ENCODE measurements at regions not wholly inside any gene's neighbourhood (a gene's known extent, or its start where the extent isn't known, plus 50 kb on each side); places are given as distances from the start of the nearest gene placed in this dataset.

DNA sequence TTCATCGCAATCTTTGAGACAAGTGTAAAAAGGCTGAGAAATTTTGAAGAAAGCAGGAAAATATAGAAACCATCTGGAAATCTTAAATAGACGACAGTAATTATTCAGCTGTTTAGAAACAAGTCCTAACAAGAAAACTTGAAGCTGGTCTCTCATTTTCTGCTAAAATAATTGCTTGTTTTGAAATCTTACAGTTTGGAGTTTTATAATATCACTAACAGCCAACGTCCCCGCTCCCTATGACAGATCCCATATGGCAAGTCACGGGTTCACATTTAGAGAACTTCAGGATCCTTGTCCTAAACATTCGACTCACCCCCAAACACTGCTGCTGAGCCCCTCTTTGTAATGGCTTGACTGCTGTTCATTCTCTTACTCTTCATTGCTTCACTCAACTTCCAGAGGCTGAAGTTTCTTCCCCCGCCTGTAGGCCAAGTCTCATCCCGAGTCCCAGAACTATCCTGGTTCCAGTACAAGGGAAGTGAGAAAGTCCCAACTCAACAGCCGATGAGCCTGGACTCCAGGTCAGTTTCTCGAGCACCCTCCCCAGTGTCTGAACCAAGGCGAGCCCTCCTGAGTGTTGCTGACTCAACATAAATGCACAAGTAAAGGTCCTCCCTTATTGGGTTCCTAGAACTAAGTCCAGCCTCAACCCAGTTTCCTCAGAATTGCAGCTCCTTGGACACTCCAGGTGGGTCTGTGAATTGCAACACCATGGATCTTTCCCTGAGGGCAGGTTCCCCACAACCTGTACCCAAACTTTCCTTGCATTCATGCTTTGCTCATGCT is 93.4 kb upstream of the BACE2 start:
- DNase-seq (ENCODE audit: extremely low read depth in 1 of 2, low read depth in 1 of 2): no peak

DNA sequence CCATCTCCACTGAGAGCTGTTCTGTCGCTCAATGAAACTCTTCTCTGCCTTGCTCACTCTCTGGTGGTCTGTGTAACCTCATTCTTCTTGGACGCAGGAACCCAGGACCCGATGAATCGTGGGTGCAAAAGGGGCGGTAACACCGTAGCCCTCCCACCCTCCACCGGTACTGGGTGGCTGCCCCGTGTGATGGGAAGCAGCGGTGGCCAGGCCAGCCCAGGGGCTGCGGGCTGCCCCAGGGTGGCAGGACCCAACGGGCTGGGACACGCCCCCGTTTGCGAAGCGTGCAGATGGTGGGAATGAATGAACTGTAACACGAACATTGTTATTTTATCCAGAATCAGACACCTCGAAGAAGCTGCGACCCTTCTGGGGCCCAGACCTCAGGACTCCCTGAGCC is 92.3 kb upstream of the BACE2 start:
- DNase-seq (ENCODE audit: extremely low read depth in 1 of 2, low read depth in 1 of 2): no peak

GRCh38 chr21:41076064-41076463 is 91.9 kb upstream of the BACE2 start:
- DNase-seq (ENCODE audit: extremely low read depth in 1 of 2, low read depth in 1 of 2): no peak

GRCh38 chr21:41079159-41079558 is 88.8 kb upstream of the BACE2 start:
- no peak for DNase-seq (ENCODE audit: extremely low read depth in 1 of 2, low read depth in 1 of 2)

GRCh38 chr21:41080485-41081121 is 87.4 kb upstream of the BACE2 start:
- DNase-seq (ENCODE audit: extremely low read depth in 1 of 2, low read depth in 1 of 2): no peak

GRCh38 chr21:41086569-41086968 is 81.4 kb upstream of the BACE2 start:
- DNase-seq (ENCODE audit: extremely low read depth in 1 of 2, low read depth in 1 of 2): no peak

DNA sequence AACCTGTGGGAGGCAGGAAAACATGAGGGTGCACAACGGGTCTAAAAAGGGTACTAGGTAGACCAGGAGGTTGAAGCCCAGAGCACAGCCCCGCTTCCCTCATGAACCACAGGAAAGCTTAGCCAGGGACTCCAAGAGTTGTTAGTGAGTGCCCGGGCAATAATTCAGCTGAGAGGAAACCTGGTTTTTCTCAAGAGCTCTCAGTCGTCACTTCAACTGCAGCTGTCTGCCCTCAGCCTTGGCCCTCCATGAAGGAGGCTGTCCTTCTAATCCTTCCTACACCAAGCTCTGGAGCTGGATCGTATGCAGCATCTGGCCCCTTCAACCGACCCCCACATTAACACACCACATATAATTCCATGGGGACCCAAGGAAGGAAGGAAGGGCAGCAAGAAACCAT is 77.0 kb upstream of the BACE2 start:
- DNase-seq (ENCODE audit: extremely low read depth in 1 of 2, low read depth in 1 of 2): no peak

DNA sequence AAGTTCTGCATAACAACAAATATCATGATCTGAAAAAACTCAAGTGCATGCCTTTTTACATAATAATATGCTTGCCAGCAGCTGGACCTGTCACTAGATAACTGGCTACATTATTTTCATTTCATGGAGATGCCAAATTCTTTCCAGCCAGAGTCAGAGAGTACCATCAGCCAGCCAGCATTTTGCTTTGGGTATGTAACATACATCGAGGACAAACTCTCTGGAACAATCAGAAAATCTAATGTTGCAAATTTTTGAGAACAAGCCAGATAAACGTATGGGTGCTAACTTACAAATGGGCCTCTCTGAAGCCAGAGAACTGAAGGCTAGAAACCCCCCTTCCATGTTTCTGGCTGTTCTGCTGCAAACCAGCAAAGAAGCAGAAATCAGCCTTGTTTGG is 76.3 kb upstream of the BACE2 start:
- DNase-seq (ENCODE audit: extremely low read depth in 1 of 2, low read depth in 1 of 2): no peak

GRCh38 chr21:41092312-41092711 is 75.6 kb upstream of the BACE2 start:
- DNase-seq (ENCODE audit: extremely low read depth in 1 of 2, low read depth in 1 of 2): no peak

DNA sequence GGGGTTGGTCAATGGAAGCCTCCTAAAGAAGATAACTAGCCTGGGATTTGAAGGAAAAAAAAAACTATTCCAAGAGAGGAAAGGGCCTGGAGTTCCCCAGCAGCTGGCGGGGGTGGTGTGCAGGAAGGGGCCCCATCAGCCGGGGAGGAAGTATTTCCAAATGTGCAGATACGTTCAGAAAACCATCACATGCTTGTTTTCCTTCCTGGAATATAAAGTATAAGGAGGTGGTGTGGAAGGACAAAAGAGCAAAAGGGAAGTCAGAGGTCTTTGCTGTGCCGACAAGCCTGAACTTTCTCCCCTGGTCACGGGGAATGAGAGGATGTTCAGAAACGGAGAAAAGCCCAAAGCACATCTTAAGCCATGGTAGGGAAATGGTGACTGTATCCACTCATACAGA is 72.0 kb upstream of the BACE2 start:
- DNase-seq (ENCODE audit: extremely low read depth in 1 of 2, low read depth in 1 of 2): no peak

DNA sequence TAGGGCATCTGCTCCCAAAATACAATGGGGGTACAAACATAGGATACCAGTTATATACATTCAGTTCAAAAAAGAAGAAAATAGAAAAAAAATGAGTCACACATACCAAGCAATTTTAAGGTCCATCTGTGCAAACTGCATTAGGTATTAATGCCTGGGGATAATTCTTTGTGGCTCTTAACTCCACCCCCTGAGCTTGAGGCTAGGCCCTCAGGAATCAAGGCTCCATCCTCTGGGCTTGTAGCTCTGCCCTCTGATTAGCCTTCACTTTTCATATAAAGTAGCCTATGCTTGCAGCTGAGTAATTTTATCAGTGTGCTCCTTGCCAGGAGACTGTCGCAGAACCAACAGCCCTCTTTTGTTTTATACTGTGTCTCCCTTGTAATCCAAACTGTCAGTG is 69.9 kb upstream of the BACE2 start:
- no peak for DNase-seq (ENCODE audit: extremely low read depth in 1 of 2, low read depth in 1 of 2)

- no peak for DNase-seq (ENCODE audit: extremely low read depth in 1 of 2, low read depth in 1 of 2)
These were observed 69.4 kb upstream of the BACE2 start for GRCh38 chr21:41098481-41099042.

DNA sequence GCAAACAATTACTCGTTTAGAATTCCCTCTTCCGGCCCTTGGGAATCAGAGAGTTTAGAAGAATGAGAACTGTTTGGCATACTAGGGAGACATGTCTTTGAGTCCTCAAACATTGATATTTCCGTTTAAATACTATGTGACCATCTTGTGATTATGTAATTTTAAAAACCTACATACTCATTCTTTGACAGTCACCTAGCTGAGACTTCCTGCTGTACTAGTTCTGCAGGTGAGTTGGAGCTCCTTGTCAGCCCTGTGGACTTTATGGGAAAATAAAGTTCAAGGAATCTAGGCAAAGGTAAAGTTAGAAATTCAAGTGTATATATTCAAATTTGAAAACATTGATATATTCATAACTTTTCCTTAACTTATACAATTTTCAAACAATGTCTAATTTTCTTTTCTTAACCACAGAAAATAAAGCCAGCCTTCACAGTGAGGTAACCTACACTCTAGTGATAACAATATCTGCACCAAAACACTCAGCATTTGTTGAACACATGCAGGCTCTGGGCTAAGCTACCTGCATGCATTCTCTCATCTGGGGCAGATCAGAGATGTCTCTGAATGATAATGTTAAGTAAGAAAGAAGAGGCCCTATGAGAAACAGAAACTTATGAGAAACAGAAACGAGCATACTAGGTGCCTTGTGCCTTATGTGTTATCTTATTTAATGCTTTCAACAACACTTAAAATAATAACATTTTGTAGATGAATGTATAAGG is 67.0 kb upstream of the BACE2 start:
- DNase-seq (ENCODE audit: extremely low read depth in 1 of 2, low read depth in 1 of 2): no peak

DNA sequence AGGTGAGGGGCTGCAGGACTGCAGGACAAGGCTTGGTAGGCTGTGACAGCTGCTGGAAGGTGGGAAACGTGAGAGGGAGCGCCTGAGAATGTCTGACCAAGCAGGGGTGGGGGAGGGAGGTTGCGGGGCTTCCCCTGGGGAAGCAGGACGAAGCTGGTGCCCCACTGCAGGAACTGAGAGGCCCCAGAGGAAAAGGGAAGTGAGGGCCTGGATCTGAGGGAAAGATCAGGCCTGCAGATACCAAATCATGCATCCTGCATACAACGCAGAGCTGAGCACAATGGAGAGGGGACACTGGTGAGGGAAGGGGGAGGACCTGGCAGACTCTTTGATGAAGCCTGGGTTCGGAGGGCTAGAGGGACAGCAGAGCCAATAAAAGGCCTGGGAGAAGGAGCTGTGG is 65.7 kb upstream of the BACE2 start:
- no peak for DNase-seq (ENCODE audit: extremely low read depth in 1 of 2, low read depth in 1 of 2)

GRCh38 chr21:41107602-41108001 is 60.4 kb upstream of the BACE2 start:
- no peak for DNase-seq (ENCODE audit: extremely low read depth in 1 of 2, low read depth in 1 of 2)

DNA sequence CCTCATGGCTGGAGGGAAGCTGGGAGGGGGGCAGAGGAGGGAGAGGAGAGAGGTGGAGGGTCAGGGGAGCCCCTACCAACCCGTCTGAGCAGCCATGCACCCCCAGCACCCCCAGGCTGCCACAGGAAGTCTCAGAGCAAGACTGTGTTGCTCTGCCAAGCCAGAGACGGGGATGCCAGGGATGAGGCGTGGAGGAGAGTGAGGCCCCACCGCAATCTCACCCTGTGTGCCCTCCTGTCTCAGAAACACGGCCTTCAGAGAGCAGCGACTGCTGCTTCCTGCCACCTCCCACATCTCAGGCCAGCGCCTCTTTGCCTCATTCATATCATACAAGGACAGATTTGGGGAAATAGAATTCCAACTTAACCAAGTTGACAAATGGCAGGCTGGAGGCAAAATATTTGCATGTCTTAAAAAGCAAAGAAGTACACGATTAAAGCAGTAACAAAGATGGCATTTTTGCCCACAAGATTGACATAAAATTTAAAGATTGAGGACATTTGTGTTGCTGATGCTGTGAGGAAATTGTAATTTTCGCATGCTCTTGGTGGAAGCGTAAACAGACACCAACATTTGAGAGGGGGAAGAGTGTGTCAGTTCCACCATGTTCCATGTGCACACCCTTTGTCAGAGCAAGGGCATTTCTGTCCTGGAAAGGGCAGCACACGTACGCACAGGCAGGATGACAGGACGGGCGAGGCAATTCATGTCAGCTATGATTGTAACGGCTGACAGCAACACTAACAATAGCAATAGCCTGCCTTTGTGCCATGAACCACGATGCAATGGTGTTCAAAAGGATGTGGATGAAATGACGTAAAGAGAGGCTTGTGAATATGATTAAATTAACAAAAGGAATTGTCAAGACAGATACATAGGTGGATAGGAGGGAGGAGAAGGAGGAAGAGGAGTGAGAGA is 59.0 kb upstream of the BACE2 start:
- no peak for DNase-seq (ENCODE audit: extremely low read depth in 1 of 2, low read depth in 1 of 2)

- DNase-seq (ENCODE audit: extremely low read depth in 1 of 2, low read depth in 1 of 2): no peak
These were observed 57.8 kb upstream of the BACE2 start for GRCh38 chr21:41110161-41110560.

- DNase-seq (ENCODE audit: extremely low read depth in 1 of 2, low read depth in 1 of 2): no peak
These were observed 57.3 kb upstream of the BACE2 start for GRCh38 chr21:41110664-41111063.

GRCh38 chr21:41111681-41112080 is 56.3 kb upstream of the BACE2 start:
- no peak for DNase-seq (ENCODE audit: extremely low read depth in 1 of 2, low read depth in 1 of 2)
